CD4-positive, alpha-beta T cell treated with Interleukin-4 for 1 hour (primary cell): ENCODE measurements at regions not wholly inside any gene's neighbourhood (a gene's known extent, or its start where the extent isn't known, plus 50 kb on each side); places are given as distances from the start of the nearest gene placed in this dataset.

Experiments used
- DNase-seq, 2 donors: peaks; one replicate each; pipeline ENCODE4 v3.0.0-alpha.2; 2020 to 2022

DNA sequence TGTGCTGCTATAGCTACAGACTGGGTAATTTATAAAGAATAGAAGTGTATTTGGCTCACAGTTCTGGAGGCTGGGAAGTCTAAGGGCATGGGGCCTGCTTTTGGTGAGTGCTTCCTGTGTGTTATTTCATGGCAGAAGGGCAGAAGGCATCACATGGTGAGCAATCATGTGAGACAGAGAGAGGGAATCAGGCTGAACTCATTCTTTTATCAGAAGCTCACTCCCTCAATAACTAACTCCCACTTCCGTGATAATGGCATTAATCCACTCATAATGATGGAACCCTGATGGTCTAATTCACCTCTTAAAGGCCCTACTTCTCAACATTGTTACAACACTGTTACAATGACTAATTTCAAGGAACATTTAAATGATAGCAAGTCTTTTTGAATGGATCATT is 129.4 kb downstream of the FAT4 start:
- no peak for DNase-seq

DNA sequence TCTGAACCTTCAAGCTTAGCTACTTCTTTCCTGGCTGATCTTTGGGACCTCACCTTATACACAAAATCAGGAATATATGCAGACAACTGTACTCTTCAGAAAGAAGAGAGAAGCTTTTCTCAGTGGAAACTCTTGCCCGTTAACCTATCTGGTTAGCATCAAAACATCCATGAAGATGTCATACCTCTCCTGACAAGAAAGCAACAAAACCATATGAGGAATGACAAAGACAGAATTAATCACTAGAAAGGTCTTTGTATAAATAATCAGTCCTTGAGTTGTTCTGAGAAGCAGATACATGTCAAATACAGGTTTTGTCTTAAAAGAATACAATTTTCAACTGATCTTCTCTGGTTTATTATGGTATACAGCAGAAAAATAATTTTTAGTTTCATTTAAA is 130.8 kb downstream of the FAT4 start:
- DNase-seq: no peak

DNA sequence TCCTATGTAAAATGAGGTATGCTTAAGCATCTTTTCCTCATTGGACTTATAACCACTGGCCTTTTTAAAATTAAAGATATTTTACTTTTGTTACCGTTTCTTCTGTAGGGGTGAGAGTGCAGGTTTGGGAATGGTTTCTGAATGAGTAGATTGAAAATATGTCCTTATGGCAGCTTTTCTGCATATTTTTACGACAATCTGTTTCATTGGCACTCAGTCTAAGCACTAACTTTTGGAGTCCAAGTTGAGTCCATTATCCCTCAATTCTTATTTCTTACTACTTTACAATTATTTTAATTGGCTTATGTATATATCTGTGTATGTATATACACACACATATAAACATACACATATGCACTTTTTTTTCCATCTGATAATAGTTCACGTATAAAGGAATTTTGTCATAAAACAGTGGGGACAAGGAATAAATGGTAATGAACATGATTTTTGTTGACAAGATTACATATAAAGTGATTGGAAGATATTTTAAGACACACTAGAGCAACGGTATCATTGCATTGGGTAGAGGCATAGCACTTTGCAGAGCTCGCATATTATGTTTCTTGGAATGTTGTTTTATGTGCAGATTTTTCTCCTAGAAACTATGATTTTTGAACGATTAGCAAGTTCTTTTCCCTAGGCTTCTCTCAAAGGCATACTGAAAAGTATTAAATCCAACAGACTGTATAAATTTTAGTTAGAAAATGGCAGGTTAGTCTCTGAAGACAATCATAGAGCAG is 133.0 kb downstream of the FAT4 start:
- no peak for DNase-seq

DNA sequence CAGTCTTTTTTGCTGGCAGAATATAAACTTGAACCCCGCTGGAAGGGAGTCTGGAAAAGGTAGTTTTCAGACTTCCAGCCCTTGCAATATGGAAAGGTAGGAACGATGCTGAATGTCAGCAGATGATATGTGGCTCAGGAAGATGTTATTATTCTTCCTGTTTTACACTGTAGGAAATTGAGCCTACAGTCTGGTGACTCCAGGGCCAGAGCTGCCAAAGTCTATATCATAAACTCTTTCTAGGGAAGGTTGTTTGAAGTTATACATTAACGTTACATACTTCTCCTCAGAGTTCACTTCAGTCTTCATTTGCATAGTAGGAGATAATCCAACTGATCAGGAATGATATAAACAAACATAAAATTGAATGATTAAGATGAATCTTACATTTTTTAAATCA is 141.3 kb downstream of the FAT4 start:
- DNase-seq: no peak

DNA sequence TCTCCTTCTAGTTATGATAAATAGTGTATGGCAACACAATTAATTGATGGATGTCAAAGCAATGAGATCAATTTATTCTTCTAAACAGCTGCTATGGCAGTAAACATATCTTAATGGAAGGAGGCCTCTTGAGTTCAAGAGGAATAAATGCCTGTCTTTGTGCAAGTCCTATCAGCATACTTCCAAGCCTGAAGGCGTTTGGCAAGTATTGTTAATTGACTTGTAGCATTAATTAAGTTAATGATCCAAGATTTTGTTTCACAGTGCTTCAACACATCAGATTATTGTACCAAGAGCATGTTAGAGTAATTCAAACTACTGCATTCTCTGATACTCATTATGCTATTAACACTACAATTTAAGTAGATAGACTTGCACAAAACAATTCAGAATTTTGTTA is 144.8 kb downstream of the FAT4 start:
- no peak for DNase-seq

DNA sequence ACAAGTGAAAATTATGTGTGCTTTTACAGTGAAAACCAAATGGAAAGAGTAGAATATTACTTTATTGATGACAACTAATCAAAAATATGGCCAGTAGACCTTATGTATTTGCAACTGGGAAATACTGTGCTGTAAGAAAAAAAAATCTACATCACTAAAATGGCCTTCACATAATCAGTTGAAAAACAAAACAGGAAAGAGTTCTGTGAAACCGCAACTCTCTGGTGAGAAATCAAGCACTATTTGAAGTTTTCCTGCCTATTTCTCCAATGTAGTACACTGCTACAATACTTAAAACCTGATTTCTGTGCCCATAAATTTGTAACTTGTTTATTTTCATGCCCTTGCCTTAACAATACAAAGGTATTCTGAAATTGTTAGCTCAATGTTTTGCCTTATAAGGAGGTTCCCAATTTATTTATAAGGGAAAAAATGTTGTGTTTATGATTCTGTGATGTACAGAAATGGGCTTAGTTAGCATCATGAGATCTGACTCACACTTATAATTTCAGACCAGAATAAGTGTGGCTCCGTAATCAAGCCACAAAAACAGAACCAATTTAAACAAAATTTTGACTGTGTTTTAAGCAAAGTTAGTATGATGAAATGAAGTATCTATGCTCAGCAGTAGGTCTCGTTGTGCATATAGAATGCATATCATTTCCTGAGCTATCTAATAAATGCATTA is 147.1 kb downstream of the FAT4 start:
- DNase-seq: no peak

DNA sequence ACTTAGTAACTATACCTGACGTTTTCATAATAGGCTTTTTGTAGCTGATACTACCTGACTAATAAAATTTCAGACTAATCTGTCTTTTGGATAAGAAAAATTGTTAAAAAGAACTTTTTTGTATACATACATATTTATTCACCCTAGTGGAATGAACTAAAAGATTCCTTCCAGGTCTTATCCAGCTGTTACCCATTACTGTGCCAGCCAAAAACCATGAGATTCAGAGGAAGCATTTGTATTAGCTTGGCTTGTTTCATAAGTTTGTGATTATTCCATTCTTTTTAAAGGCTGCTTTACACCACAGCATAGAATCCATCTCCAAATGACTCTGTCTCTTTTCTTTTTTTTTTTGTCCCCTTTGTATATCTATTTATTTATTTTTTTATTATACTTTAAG is 149.4 kb downstream of the FAT4 start:
- no peak for DNase-seq

DNA sequence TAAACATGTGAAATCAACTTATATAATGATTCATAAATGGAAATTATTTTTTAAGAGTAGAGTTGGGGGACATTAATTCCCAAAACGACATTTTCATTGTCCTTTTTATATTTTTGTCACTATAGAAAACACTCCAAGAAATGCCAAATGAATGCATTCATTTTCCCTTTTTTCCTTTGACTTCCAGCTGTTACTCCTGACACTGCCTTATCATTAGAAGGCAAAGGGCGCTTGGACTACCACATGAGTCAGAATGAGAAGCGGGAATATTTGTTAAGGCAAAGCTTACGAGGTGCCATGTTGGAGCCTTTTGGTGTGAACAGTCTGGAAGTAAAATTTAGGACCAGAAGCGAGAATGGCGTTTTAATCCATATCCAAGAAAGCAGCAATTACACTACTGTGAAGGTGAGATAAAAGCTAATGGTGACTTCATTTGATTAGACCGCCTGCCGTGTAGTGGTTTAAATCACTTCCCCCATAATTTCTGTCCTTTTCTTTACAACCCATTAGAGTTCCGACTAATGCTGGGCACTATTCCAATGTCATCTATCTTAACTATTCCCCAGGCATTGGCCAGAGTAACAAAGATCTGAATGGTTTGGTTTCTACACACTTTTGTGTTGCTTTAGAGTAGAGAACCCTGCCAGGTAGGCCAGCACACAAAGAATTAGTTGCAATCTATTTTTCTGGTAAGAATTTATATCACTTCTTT is 166.7 kb downstream of the FAT4 start:
- no peak for DNase-seq

DNA sequence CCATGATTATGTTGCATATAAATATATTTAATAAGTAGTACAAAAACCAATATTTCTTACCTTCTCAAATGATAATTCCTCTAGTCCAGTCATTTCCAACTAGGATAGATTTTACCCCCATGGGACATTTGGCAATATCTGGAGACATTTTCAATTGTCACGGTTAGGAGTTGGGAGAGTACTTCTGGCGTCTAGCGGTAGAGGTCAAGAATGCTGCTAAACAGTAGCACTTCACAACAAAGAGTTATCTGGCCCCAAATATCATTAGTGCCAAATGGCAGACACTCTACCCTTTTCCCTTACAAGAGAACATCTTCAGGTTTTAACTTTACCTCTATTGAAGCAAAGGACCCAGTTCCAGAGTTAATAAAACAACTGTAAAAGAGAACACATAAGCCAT is 168.1 kb downstream of the FAT4 start:
- DNase-seq: no peak

DNA sequence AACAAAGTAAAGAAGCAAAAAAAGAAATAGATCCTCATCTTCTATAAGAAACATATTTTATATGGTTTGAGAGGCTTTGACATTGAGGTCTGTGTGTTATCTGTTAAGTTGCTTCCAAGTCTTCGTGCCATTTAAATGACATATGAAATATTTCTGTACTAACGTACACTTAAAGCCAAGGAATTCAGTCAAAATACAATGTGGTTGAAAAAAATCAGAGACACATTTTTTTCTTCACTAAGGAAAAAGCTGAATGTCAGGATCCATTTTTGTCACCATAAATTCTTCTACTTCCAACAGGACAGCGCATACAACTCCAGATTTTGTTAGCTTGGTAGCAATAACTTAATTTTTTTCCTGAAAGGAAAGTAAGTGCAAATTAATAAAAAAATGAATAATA is 168.5 kb downstream of the FAT4 start:
- no peak for DNase-seq

DNA sequence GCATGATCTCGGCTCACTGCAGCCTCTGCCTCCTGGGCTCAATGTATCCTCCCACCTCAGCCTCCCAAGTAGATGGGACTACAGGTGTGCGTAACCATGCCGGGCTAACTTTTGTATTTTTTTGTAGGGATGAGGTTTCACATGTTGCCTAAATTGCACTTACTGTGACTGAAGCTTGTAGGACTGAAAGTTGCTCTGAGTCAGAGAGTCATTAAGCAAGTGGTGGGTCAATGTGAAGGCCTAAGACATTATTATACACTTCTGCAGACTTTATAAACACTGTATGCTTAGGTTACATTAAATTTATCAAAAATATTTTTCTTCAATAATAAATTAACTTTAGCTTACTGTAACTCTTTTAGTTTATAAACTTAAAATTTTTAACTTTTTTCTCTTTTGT is 170.2 kb downstream of the FAT4 start:
- DNase-seq: no peak

DNA sequence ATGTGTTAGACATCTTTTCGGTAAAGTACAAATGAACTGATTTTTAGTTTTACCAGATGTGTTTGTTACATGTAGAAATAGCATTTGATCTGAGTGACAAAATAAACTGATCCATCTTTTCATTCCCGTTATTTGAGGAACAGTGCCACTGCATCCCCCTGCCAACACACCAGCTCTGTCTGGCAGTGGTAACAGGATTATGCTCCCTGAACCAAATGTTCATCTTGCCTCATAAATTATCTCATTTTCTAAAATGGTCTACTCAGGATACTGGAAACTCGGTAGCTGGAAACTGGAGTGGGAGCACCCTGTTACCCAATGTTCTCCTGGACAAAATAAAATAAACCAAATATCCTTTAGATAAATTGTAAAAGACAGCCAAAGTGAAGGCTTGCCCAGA is 171.6 kb downstream of the FAT4 start:
- no peak for DNase-seq

DNA sequence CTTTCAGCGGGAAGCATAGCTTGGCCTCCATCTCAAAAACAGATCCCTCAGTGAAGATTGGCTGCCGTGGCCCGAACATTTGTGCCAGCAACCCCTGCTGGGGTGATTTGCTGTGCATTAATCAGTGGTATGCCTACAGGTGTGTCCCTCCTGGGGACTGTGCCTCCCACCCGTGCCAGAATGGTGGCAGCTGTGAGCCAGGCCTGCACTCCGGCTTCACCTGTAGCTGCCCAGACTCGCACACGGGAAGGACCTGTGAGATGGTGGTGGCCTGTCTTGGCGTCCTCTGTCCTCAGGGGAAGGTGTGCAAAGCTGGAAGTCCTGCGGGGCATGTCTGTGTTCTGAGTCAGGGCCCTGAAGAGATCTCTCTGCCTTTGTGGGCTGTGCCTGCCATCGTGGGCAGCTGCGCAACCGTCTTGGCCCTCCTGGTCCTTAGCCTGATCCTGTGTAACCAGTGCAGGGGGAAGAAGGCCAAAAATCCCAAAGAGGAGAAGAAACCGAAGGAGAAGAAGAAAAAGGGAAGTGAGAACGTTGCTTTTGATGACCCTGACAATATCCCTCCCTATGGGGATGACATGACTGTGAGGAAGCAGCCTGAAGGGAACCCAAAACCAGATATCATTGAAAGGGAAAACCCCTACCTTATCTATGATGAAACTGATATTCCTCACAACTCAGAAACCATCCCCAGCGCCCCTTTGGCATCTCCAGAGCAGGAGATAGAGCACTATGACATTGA is 175.4 kb downstream of the FAT4 start:
- DNase-seq: no peak

DNA sequence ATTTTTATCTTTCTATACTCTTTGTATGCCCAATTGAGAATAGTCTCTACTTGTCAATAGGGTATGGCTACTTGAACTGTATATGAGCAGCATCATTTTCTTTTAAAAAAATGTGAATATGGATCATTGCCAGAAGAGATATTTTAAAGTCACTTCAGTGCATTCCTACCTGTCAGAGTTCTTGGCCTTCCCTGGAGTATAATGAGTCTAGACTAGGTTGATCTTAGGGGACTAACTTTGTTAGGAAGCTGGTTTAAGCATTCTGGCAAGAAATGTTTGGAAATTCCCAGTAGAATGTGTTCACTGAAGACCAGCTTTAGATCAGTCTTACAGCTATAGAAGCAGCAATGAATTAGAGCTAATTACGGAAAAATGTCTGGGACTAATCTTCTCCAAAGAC is 178.2 kb downstream of the FAT4 start:
- DNase-seq: no peak

DNA sequence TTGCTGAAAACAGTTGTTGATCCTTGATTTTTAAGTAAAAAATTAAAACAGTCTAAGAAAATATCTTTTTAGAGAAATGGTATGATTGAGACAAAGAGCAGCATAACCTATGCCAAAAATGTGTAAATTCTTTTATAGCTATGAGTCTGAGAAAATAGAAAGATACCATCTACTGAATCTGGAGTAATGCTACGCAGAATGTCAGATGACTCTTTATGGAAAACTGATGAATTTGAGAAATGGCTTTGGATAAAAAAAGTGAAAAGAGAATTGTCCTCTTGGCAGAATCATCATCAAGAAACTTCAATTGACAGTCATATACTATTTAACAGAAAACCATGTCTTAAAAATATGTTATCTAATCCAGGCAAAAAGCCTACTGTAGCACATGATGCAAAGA is 183.1 kb downstream of the FAT4 start:
- DNase-seq: no peak

DNA sequence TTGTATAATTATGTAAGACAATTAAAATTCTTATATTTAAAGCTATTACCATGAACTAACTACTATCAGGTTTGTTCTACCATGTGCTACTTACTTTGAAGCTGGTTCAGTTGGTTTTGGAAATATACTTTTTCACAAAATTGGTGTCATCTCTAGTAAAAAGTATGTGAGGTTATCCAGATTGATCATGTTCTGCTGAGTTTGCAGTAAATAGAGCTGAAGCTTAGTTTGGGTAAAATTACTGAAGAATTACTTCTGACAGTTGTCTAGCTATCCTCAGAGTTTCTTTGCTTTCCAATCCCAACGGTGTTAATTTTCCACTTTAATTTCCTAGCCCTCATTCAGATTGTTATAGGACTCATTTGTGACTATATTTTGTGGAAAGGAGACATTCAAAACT is 184.2 kb downstream of the FAT4 start:
- DNase-seq: no peak

DNA sequence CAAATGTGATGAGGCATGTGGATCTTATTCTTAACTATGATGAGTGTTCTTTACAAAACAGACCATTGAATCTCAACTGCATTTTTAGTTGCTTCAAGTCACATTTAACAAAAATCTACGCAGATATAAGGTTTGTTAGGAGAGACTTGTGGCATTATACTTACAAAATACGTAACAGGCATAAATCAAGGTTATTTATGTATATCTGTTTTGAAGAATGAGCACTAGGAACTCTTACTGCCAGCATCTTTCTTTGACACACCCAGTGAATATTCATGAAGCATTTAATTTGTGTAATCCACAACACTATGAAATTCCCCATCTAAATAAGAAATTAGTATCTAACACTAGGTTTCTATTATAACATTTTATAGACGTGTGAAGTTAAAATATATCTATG is 186.3 kb downstream of the FAT4 start:
- DNase-seq: no peak

DNA sequence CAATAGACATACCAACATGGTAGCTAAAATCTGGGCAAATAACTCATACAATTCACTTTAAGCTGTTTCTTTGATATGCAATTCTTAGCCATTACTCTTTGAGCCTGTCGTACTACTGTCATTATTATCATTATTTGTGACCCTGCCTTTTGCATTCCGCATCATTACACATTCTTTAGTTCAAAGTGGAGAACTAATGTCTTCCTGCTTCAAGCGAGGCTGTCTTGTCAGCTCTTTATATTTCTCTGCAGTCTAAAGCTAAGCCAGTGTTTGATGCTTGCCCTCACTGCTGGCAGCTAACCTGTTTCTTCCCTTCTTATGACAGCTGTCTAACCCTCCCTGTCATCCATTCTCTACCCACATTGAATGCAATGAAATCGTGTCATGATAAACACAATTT is 186.8 kb downstream of the FAT4 start:
- DNase-seq: no peak

DNA sequence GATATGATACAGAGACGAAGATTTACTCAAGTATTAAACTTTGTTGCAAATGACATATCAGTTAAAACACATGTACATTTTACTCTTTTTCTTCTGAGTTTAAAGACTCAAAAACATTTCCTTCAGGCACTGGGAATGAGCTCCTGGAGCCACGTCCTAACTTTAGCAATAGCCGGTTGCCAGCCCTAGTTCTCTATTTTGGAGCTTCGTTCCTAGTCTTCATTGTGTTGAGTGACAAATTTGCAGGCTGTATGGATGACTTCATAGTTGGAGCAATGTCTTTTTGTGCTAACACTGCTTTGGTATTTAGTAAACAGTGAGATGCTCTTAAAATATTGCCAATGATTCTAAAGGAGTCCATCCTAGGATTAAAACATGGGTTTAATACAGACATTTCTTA is 190.9 kb downstream of the FAT4 start:
- no peak for DNase-seq

DNA sequence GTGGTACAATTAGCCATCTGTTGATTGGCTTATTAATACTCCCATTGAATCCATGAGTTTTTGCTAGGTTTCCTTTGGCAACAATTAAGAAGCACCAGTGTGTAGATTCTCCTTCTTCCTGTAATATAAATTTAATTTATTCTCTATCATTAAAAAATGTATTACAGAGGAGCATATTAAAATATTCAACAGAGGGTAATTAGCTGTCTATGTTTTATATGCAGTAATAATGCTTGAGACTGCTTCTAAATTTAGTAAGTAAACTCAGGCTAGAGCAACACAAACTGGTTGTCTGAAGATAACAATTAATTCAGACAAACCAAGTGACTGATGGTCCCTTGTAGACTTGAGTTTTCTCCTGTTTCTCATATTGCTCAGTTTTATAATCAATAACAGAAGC is 192.4 kb downstream of the FAT4 start:
- no peak for DNase-seq

DNA sequence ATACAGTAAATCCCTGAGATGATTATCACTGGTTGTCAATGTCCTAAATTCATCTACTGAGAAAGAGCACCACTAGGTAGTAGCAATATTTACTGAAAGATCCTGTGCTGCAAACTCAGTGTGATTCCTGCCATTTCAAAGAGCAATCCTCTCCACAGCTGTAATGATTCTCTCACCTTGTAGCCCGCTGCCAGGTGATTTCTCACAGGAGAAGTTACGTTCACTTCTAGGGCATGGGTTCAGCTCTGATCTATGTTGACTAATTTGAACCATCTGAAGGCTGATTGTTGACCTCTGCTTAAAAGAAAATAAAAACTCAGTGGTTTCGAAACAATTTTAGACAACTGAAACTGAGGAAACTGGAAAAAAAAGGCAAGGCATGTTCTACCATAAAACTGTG is 197.0 kb downstream of the FAT4 start:
- DNase-seq: no peak

DNA sequence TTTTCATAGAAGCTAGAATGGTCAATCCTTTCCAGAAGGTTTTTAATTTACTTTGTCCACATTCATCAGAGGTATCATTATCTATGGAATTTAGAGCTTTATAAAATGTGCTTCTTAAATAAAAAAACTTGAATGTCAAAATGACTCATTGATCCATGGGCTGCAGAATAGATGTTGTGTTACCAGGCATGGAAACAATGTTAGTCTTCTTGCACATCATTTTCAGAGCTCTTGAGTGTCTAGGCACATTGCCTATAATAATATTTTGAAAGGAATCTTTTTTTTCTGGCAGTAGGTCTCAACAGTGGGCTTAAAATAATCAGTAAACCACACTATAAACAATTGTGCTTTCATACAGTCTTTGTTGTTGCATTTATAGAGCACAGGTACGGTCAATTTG is 200.3 kb downstream of the FAT4 start:
- DNase-seq: no peak

DNA sequence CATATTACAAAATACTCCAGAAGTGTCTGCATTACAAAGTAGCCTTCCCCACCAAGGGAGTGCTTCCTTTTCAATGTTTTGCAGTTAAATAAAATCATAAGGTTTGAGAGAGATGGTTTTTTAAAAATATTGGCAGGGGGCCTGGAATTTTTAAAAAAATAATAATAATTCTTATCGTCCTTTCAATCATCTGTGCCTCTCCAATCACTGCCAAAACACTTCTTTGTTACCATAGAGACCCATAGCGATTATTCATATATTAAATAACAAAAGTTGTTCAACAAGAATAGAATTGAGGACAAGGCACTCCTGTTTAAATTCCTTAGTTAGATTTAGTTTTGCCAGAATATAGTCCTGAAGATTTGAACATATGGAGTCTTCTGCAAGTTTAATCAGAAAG is 203.1 kb downstream of the FAT4 start:
- DNase-seq: no peak

DNA sequence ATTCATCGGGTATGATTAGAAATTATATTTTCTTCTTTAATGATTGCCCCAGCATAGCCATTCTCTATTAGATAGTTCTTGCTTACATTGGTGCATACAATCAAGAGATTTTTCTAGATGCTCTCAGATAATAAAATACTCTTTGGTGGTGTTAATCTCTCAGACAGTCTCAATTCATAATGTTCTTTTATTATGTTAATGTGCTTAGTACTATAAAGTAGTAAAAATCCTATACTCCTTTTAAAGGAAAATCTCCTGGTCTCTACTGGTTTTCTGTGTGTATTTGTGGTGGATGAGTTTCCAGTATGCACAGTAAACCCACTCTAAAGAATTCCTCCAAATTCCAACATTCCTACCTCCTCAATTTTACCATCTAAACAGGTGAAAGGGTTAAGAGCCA is 203.5 kb downstream of the FAT4 start:
- DNase-seq: no peak
